ENCODE measurements at regions not wholly inside any gene's neighbourhood (a gene's known extent, or its start where the extent isn't known, plus 50 kb on each side); places are given as distances from the start of the nearest gene placed in this dataset.

GRCh38 chr4:107509615-107510014, 210.4 kb downstream of the PAPSS1 start:
- Histone ChIP-seq H3K79me2 (ENCODE audit: low read depth) (no peaks in the 10 kb centered on the region), H3K4me1 (replicated peaks; ENCODE audit: insufficient read depth) (no peaks in the 10 kb centered on the region), H3K9me3 (ENCODE audit: insufficient read depth, low read depth) (no peaks in the 10 kb centered on the region), H3K27me3 (ENCODE audit: insufficient read depth, low read depth) (no peaks in the 10 kb centered on the region), H3K9me2 (ENCODE audit: insufficient read depth) (no peaks in the 10 kb centered on the region), H3K27ac (no peak overlapping the region), H3K36me3 (ENCODE audit: low read depth) (no peaks in the 10 kb centered on the region), H3K4me3 (no peak overlapping the region), H3K4me2 (no peak overlapping the region), H4K20me1 (ENCODE audit: insufficient read depth) (no peaks in the 10 kb centered on the region), H3F3A (ENCODE audit: insufficient read depth, low read depth) (no peaks in the 10 kb centered on the region), H2AFZ (no peak overlapping the region)
- TF ChIP-seq CTCF (conservative IDR thresholded peaks at IDR 0.05) (no peak), EZH2 (IDR thresholded peaks at IDR 0.05; ENCODE audit: low read depth) (no peak)
- DNase-seq, result no peak
- intact Hi-C loops (cut with micrococcal nuclease; ENCODE audit: unreplicated experiment), result no loop called here
- ChIA-PET POLR2A (ENCODE audit: unreplicated experiment) (no interaction called here), CTCF (no interaction called here)
- no TSS peak for BruUV-seq (replicated peaks)

- H2AFZ ChIP-seq, result no peak overlapping the region
- no peak for DNase-seq
- no peaks in the 10 kb centered on the region for H3K9me3 ChIP-seq (ENCODE audit: insufficient read depth, low read depth)
- no peaks in the 10 kb centered on the region for H3K36me3 ChIP-seq (ENCODE audit: low read depth)
- BruUV-seq (replicated peaks), result no TSS peak
- intact Hi-C loops (cut with micrococcal nuclease; ENCODE audit: unreplicated experiment), result no loop called here
- TF ChIP-seq EZH2 (IDR thresholded peaks at IDR 0.05; ENCODE audit: low read depth), result no peak
- no peak for TF ChIP-seq CTCF (conservative IDR thresholded peaks at IDR 0.05)
- H3F3A ChIP-seq (ENCODE audit: insufficient read depth, low read depth), result no peaks in the 10 kb centered on the region
- H3K79me2 ChIP-seq (ENCODE audit: low read depth), result no peaks in the 10 kb centered on the region
- CTCF ChIA-PET, result no interaction called here
- no peaks in the 10 kb centered on the region for H3K4me1 ChIP-seq (replicated peaks; ENCODE audit: insufficient read depth)
- no peak overlapping the region for H3K4me3 ChIP-seq
- no peak overlapping the region for H3K4me2 ChIP-seq
- POLR2A ChIA-PET (ENCODE audit: unreplicated experiment), result no interaction called here
- no peaks in the 10 kb centered on the region for H4K20me1 ChIP-seq (ENCODE audit: insufficient read depth)
- H3K9me2 ChIP-seq (ENCODE audit: insufficient read depth), result no peaks in the 10 kb centered on the region
- H3K27me3 ChIP-seq (ENCODE audit: insufficient read depth, low read depth), result no peaks in the 10 kb centered on the region
- H3K27ac ChIP-seq, result no peak overlapping the region
Measured at GRCh38 chr4:107500551-107500950, 219.5 kb downstream of the PAPSS1 start.

- no peaks in the 10 kb centered on the region for H3K9me3 ChIP-seq (ENCODE audit: insufficient read depth, low read depth)
- H3F3A ChIP-seq (ENCODE audit: insufficient read depth, low read depth), result no peaks in the 10 kb centered on the region
- H3K36me3 ChIP-seq (ENCODE audit: low read depth), result no peaks in the 10 kb centered on the region
- H3K4me3 ChIP-seq, result no peak overlapping the region
- no peaks in the 10 kb centered on the region for H3K79me2 ChIP-seq (ENCODE audit: low read depth)
- H3K4me1 ChIP-seq (replicated peaks; ENCODE audit: insufficient read depth), result no peaks in the 10 kb centered on the region
- no peak for DNase-seq
- H2AFZ ChIP-seq, result no peak overlapping the region
- ChIA-PET CTCF (no interaction called here), POLR2A (ENCODE audit: unreplicated experiment) (no interaction called here)
- no peak for TF ChIP-seq CTCF (conservative IDR thresholded peaks at IDR 0.05)
- TF ChIP-seq EZH2 (IDR thresholded peaks at IDR 0.05; ENCODE audit: low read depth), result no peak
- no TSS peak for BruUV-seq (replicated peaks)
- H3K9me2 ChIP-seq (ENCODE audit: insufficient read depth), result no peaks in the 10 kb centered on the region
- intact Hi-C loops (cut with micrococcal nuclease; ENCODE audit: unreplicated experiment), result no loop called here
- no peaks in the 10 kb centered on the region for H3K27me3 ChIP-seq (ENCODE audit: insufficient read depth, low read depth)
- no peaks in the 10 kb centered on the region for H4K20me1 ChIP-seq (ENCODE audit: insufficient read depth)
- no peak overlapping the region for H3K27ac ChIP-seq
- H3K4me2 ChIP-seq, result no peak overlapping the region
Measured at GRCh38 chr4:107497054-107497453, 223.0 kb downstream of the PAPSS1 start.
